Endothelial cell of umbilical vein (primary cell): ENCODE measurements at regions not wholly inside any gene's neighbourhood (a gene's known extent, or its start where the extent isn't known, plus 50 kb on each side); places are given as distances from the start of the nearest gene placed in this dataset.
A peak's percentile ranks its signal among the peaks of the same experiment; 100 is the strongest.

Experiments
- BruUV-seq: library from RNA; stranded (reverse); fragments of 400-500 nt; replicated peaks from 2 replicates; lab custom pipeline; 2021; lab: Mats Ljungman, UMichigan
- CTCF ChIA-PET: fragments of 300-600, 350-600 bp; sonication (Branson Sonifier 250); formaldehyde crosslinking; loops from one replicate; lab custom pipeline; 2021; ENCODE audit warnings: antibody characterized with exemption, inconsistent platforms; lab: Charles Lee
- POLR2A ChIA-PET: fragments of 300-600, 350-600 bp; sonication (Branson Sonifier 250); formaldehyde crosslinking; loops from one replicate; lab custom pipeline; 2021; ENCODE audit warnings: antibody characterized with exemption, inconsistent platforms; lab: Charles Lee
- DNase-seq: peaks from one replicate; pipeline ENCODE4 v3.0.0-alpha.2; 2011; ENCODE audit warnings: low read depth, low spot score
- FAIRE-seq: peaks from 2 replicates; lab custom pipeline; 2011; peaks lifted over from hg19 to GRCh38; lab: Jason Lieb, UNC
- H2AFZ ChIP-seq: 2 replicates; pipeline ENCODE4 v1.6.0; 2012; ENCODE audit warnings: low read depth, low read length, control low read depth, inconsistent platforms
- H3K27ac ChIP-seq: 2 replicates; pipeline ENCODE4 v1.5.1; 2011; ENCODE audit warnings: low read depth, mild to moderate bottlenecking, control low read depth, low read length, moderate library complexity; ENCODE audit not compliant: insufficient read depth
- H3K27me3 ChIP-seq, 2 experiments: 2 replicates each; pipeline versions ENCODE4 v1.6.0 to v1.6.1; 2011; ENCODE audit warnings: low read length in 2 of 2, mixed read lengths in 1 of 2; ENCODE audit not compliant: control insufficient read depth in 2 of 2, insufficient read depth in 2 of 2
- H3K36me3 ChIP-seq, 2 experiments: 2 replicates in 1 of 2; 3 replicates in 1 of 2; pipeline ENCODE4 v1.5.1; 2011; ENCODE audit warnings: low read length in 2 of 2, mild to moderate bottlenecking in 1 of 2, moderate library complexity in 1 of 2; ENCODE audit not compliant: control insufficient read depth in 2 of 2, insufficient read depth in 2 of 2; ENCODE audit errors: extremely low read depth in 1 of 2
- H3K4me1 ChIP-seq: 3 replicates; pipeline ENCODE4 v1.5.1; 2011; ENCODE audit warnings: mild to moderate bottlenecking, low read length; ENCODE audit not compliant: control insufficient read depth, insufficient read depth; ENCODE audit errors: extremely low read depth
- H3K4me2 ChIP-seq: 2 replicates; pipeline ENCODE4 v1.6.1; 2011; ENCODE audit warnings: low read length, control low read depth, mixed read lengths; ENCODE audit not compliant: insufficient read depth
- H3K4me3 ChIP-seq, 3 experiments: fragments of 200-600 bp in 1 of 3; sonication (generic), shearing (Covaris generic) in 1 of 3; replicated peaks in 1 of 3; 2 replicates each; pipeline ENCODE4 v1.5.1; 2011 to 2016; ENCODE audit warnings: control low read depth in 3 of 3, low read length in 3 of 3, mild to moderate bottlenecking in 2 of 3, inconsistent platforms in 1 of 3, low read depth in 1 of 3, moderate library complexity in 1 of 3; ENCODE audit not compliant: insufficient read depth in 1 of 3
- H3K79me2 ChIP-seq: 2 replicates; pipeline ENCODE4 v1.6.0; 2012; ENCODE audit warnings: low read length, inconsistent platforms; ENCODE audit not compliant: control insufficient read depth, insufficient read depth
- H3K9ac ChIP-seq: replicated peaks from 2 replicates; pipeline ENCODE3; 2011; ENCODE audit warnings: low read length, control low read depth; ENCODE audit not compliant: insufficient read depth; ENCODE audit errors: extremely low read depth
- H3K9me1 ChIP-seq: replicated peaks from 3 replicates; pipeline ENCODE4 v1.6.0; 2011; ENCODE audit warnings: mild to moderate bottlenecking, low read length; ENCODE audit not compliant: control insufficient read depth, insufficient read depth; ENCODE audit errors: extremely low read depth
- H3K9me3 ChIP-seq: replicated peaks from 2 replicates; pipeline ENCODE4 v1.5.1; 2012; ENCODE audit warnings: low read length, inconsistent platforms; ENCODE audit not compliant: control insufficient read depth, insufficient read depth
- H4K20me1 ChIP-seq: replicated peaks from 2 replicates; pipeline ENCODE3; 2011; ENCODE audit warnings: mild to moderate bottlenecking, low read length; ENCODE audit not compliant: control insufficient read depth, insufficient read depth; ENCODE audit errors: extremely low read depth
- FOS ChIP-seq: IDR thresholded peaks from 2 replicates; pipeline ENCODE4 v1.6.1; 2011; ENCODE audit warnings: mild to moderate bottlenecking, low read length, moderate library complexity, borderline replicate concordance; ENCODE audit not compliant: insufficient read depth
- GATA2 ChIP-seq: IDR thresholded peaks from 2 replicates; pipeline ENCODE4 v1.7.0; 2011; ENCODE audit warnings: low read depth, mild to moderate bottlenecking, moderate library complexity, mixed read lengths, low read length; ENCODE audit not compliant: insufficient read length, insufficient read depth
- JUN ChIP-seq: IDR thresholded peaks from 2 replicates; pipeline ENCODE4 v1.6.1; 2011; ENCODE audit warnings: borderline replicate concordance, low read depth; ENCODE audit not compliant: insufficient read length, insufficient read depth
- POLR2A ChIP-seq: IDR thresholded peaks from 2 replicates; pipeline ENCODE4 v1.6.1; 2012; ENCODE audit warnings: low read depth, mild to moderate bottlenecking, control low read depth, low read length
- POLR2AphosphoS5 ChIP-seq: IDR thresholded peaks from 2 replicates; pipeline ENCODE4 v1.6.1; 2012; ENCODE audit warnings: low read depth, mild to moderate bottlenecking, control low read depth, low read length, moderate library complexity; ENCODE audit not compliant: insufficient read depth
- dilution Hi-C: fragments of 300-500 bp; cut with MboI; formaldehyde crosslinking; loops from one replicate; pipeline ENCODE4 v1.15.0; 2019; ENCODE audit warnings: low sequenced_read_pairs; ENCODE audit not compliant: extremely low pct_ligation_motif_present
- intact Hi-C: fragments of 100-400 bp; cut with micrococcal nuclease; formaldehyde crosslinking; loops from one replicate; pipeline ENCODE4 v1.10.0; 2022
- TF ChIP-seq, protein P1 (sequence below), 2 donors: IDR thresholded peaks; 1 replicate in 1 of 2; 2 replicates in 1 of 2; pipeline ENCODE4 v1.5.1; 2011; ENCODE audit warnings: low read length in 2 of 2, mild to moderate bottlenecking in 2 of 2, moderate library complexity in 2 of 2, control low read depth in 1 of 2, inconsistent platforms in 1 of 2, low read depth in 1 of 2; ENCODE audit not compliant: insufficient read depth in 1 of 2; ENCODE audit errors: extremely low read depth in 1 of 2

DNA sequence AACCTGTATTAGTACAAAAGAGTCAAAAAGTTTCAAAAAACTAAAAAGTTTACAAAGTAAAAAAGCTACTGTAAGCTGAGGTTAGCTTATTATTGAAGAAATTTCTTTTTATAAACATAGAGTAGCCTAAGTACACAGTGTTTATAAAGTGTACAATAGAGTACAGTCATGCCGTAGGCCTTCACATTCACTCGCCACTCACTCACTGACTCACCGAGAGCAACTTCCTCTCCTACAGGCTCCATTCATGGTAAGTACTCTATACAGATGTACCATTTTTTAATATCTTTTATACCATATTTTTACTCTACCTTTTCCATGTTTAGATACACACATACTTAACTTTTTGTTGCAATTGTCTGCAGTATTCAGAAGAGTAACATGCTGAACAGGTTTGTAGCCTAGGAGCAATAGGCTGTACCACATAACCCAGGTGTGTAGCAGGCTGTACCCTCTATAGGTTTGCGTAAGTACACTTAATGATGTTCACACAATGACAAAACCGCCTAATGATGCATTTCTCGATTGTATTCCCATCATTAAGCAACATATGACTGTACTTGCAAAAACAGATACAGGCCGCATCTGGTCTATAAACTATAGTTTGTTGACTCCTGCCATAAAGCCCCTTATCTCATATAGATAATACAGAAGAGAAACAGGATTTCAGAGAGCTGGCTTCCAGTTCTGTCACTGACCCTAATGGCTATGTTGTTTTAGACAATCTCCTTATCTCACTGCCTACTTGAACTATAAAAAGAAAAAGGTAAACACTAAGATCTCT, 438.8 kb downstream of the HTR7 start:
- Histone ChIP-seq H3K9ac (no peak overlapping the region), H4K20me1 (no peaks in the 10 kb centered on the region), H3K9me3 (no peaks in the 10 kb centered on the region), H3K79me2 (no peaks in the 10 kb centered on the region), H3K9me1 (no peaks in the 10 kb centered on the region), H3K4me2 (peak overlapping the region; percentile 42), H3K27ac (peak overlapping the region; percentile 63), H3K36me3 (no peaks in the 10 kb centered on the region), H3K4me1 (peaks cover 20% of the 10 kb centered on the region), H3K4me3 (no peak overlapping the region), H2AFZ (no peak overlapping the region), H3K27me3 (no peaks in the 10 kb centered on the region)
- TF ChIP-seq POLR2AphosphoS5 (peak; percentile 50), JUN (peak; percentile 88), POLR2A (no peak), FOS (peak; percentile 98), GATA2 (peak; percentile 4)
- TF ChIP-seq, protein P1, sequence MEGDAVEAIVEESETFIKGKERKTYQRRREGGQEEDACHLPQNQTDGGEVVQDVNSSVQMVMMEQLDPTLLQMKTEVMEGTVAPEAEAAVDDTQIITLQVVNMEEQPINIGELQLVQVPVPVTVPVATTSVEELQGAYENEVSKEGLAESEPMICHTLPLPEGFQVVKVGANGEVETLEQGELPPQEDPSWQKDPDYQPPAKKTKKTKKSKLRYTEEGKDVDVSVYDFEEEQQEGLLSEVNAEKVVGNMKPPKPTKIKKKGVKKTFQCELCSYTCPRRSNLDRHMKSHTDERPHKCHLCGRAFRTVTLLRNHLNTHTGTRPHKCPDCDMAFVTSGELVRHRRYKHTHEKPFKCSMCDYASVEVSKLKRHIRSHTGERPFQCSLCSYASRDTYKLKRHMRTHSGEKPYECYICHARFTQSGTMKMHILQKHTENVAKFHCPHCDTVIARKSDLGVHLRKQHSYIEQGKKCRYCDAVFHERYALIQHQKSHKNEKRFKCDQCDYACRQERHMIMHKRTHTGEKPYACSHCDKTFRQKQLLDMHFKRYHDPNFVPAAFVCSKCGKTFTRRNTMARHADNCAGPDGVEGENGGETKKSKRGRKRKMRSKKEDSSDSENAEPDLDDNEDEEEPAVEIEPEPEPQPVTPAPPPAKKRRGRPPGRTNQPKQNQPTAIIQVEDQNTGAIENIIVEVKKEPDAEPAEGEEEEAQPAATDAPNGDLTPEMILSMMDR (IDR thresholded peaks at IDR 0.05; ENCODE audit: extremely low read depth in 1 of 2, insufficient read depth in 1 of 2, low read depth in 1 of 2, low read length in 2 of 2) = no peak
- DNase-seq (peak; percentile 87), FAIRE-seq (peak; percentile 83)
- dilution Hi-C loops (no loop called here), intact Hi-C loops (loop anchor here (1.0 to 5.0 kb wide), 4 partner anchors 43 to 220 kb away; no protein-coding TSS in a partner anchor)
- CTCF ChIA-PET = interaction anchor here (1.0 to 1.8 kb wide), 3 partner anchors 16 to 106 kb away, joined by 4 to 7 read pairs (median 7); no protein-coding TSS in a partner anchor
- BruUV-seq = no TSS peak
- POLR2A ChIA-PET = no interaction called here
